HUDEP-2 (cell line): ENCODE measurements at regions not wholly inside any gene's neighbourhood (a gene's known extent, or its start where the extent isn't known, plus 50 kb on each side); places are given as distances from the start of the nearest gene placed in this dataset.

Source experiments
- DNase-seq, 76 experiments: peaks; one replicate each; lab custom pipeline; 2025; ENCODE audit not compliant: unreplicated experiment in 76 of 76; lab: John Stamatoyannopoulos, UW

DNA sequence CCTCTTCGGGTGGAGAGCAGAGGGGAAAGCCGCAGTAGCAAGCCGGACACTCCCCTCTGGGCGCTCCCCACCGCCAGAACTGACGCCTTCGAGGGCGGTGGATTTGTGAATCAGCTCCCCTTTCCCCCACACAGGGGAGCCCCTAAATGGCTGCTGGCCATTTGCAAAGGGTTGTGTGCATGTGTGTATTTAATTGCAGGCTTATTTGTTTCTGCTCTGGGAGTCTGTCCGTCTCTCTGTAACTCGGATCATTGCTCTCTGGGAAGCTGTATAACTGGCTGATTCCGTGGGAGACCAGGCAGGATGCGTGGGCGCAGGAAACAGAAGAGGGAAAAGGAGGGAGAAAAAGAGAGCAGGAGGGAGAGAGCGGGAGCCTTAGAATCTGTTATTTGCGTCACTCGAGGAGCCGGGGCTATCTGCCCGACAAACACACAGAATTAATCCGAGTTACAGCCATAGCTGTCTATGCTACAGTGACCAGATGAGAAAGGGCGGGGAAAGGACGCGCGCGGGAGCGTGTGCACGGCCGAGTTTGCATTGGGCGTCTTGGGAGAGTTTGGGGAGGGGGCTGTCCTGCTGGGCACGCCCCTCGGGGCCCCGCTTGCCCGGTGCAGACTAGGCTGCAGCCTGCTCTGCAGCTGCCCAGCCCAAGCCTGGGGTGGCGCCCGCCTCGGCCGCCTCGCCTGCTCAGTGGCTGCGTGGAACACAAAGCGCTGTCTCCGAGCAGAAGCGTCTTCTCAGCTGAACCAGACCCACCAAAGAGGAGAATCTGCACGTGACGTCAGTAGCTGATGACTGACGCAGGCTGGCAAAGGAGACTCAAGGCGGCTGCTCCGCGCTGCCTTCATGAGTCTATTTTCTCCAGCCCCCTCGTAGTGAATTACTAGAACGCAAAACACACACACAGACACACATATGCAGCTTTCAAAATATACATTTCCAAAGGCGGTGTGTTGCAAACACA is 105.3 kb upstream of the HSD17B12 start:
- peak in 1 of 76 experiments; percentile 14 for DNase-seq

DNA sequence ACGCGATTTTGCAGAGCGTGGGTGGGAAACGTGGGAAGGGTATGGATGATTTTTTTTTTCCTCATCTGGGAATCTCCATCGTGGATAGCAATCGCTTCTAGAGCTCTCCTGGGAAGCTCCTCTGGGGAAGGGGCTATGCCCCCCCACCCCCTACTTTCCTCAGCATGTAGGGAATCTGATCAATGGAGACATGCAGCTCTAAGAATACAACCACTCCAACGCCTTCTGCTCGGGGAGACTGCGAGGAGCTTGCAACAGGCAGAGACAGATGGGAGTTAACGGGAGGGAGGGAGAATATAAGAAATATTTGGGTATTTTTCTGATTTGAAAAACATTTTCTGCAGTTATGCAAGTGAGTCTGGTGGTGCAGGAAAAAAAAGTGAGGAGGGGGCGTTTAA is 104.6 kb upstream of the HSD17B12 start:
- no peak for DNase-seq

DNA sequence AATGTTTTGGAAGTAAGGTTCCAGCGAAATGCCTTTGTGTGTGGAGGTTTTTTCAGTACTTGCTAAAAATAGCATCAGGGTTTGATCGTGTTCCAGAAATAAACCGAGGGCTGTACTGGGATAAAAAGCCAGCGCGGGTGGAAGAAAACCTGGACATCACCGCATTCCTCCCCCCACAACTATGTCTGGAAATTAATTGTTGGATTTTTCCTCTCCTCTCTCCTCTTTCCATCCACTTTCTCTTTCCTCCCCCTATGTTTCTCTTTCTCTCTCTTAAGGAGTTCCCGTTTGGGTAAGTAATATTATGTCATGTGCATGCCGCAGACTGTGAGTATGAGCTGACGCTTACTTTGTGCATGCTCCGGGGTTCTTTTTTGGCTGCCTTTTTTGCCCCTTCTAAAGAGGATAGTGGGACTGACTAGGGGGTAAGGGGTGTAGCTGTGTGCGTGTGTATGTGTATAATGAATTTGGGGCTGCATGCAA is 104.2 kb upstream of the HSD17B12 start:
- no peak for DNase-seq

DNA sequence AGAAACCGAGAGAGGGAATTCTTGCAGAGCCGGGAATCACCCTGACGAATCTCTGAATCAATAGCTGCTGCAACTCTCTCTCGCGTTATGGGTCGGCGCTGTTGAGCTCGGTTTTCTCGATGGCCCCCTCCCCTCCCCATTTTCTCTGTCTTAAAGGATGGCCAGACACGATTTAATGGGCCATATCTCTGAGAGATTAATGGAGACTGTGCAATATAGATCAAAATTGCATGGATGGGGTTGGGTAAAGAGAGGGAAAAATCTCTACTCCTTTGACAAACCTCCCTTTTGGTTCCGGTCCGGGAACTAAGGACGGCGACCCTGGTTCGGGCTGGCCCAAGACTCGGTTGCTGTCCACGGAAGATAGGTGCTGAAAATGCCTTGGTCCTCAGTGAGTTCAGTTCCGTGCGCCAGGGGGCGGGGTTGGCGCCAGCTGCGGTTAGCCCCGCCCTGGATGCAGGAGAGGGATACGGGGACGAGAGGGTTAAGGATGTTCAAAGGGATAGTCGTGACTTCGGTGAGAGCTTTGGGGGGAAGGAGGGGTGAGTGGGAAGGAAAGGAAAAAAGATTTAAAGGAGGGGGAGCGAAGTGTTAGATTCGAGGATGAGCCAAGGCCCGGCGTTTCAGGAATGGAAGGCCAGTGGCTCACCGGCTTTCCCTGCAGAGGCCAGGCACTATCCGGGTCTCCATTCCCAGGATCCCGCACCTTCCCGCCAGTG is 103.6 kb upstream of the HSD17B12 start:
- peak in 57 of 76 experiments; percentile 10 to 72 (median 46) for DNase-seq

DNA sequence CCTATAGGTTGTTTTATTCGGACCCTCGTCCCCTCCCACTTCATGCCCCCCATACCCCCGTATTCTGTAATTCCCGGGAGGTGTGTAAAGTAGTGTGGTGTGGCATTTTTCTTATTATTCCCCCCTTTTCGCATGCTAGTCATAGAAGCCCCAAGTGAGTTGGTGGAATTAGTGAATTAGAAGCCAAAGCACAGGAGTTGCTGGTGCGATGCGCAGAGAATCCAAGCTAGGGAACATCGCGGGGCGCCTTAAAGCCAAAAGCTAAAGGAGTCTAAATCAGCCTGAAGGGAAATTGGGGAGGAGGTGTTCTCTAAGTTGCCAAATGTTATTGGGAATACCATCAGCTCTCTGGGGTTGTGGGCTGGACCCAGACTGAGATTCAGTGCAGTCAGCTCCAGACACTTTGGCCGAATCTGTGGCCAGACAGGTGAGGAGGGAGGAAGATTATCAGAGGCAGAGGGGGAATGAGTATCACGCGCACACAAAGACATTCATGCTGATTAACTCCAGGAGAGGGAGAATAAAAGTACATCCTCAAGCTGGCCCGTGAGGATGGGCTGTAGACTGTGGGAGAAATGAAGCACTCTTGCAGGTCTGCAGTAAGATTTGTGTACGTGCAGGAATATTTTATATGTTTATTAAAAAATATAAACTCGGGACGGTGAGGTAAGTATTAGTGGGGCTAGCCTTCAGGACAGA is 102.8 kb upstream of the HSD17B12 start:
- DNase-seq = no peak

DNA sequence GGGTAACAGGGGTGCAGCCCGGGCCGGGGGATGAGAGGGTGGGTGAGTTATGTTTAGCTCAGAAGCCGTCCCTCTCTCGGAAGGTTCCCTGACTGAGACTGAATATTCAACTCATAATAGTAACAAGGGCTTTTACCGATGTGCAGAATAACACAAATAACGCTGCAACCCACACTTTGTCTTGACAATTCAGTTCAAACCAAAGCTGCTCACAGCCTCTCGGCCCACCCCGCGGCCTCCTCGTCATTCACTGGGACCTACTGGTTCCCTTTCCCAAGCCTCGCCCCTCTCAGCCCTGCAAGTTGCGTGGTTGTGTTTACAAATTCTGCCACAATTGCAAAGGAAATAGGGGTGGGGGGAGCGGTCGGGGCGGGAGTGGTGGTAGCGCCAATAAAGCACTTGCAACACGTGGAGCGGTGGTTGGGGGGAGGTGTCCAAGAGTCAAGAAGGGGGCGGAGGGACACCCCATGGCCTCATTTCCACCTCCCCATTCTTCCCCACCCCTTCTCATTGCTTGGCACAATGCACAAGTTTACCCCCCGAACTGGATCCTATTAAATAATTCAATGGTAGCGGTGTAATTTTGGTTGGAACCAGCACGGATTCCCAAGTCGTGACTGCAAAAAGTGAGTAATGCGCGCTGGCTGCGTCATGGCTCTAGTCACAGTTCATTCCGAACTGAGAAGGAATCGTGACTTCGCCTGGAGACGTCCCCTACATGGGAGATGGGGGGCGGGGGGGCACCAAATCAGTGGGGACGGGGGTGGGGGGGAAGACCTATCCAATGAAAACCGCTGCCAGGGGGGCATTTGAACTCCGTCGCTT is 102.0 kb upstream of the HSD17B12 start:
- DNase-seq = no peak

DNA sequence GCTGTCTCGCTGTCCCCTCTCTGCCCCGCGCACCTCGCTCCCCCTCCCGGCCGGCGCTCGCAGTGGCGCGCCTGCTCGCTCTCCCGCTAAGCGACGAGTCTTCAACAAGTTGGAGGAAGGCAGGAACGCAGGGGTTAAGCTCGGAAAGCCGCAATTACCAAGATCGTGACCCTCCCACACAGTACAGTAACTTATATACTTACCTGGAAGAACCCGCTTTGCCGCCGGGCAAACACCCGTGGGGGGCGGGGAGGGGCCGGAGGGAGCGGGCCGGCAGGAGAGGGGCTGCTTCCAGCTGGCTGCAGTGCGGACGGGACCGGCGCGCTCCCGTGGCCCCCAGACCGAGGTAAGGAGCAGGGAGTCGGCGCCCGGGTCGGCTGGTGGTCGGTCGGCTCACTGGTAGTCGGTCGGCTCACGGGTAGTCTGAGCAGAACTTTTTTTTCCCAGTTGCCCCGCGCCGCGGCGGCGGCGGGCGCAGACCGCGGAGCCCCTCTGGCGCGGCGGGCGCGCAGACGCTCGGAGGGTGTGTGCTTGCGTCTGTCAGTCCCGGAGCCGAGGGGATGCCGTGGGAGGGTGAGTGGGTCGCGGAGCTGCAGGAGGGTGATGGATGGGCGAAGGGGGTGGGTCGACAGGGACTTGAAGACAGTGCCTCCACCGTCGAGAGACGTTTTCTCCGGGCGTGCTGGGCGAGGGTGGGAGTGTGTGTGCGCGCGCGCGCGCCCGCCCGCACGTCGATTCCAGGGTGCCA is 101.2 kb upstream of the HSD17B12 start:
- DNase-seq = peak in 33 of 76 experiments; percentile 5 to 44 (median 24)

DNA sequence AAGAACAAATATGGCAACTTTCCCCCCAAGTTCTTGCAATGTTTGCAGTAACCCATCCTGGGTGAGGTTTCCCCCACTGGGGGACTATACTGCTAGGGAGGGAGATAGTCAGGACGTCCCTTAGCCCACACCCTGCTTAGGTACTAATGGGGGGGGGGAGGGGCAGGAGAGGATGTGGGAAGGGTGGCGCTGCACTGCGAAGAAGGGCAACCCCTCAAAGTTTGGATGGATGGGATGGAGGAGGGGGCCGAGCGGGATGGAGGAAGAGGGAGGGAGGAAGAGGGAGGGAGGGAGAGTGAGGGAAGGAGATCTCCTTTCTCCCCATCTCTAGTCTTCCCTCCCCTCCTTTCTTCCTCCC is 100.6 kb upstream of the HSD17B12 start:
- DNase-seq = no peak

DNA sequence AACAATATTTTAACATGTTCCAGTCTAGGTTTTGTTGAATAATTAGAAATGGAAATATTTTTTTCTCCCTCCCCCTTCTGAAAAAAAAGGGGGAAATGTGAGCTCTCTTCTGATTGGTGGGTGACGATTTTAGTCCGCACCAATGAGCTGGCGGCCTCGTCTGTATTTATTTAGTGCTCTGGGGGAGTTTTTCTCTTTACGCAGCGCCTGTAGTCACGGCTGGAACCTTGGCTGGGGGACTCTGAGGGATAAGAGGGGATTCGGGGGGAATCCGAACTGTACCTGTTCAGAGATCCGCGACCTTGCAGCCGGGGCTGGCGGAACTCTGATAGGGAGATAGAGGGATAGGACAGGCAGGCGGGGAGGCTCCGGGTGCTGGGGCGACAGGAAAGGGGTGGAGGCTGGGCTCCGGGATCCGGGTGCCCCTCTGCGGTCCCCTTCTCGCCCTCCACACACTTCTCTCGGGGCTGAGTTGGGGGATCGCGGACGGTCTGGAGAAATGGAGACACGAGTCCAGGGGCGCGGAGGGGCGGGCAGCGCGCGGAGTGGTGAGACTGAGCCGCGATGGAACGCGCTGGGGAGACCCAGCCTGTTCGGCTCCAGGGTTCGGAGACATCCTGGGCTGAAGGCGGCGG is 99.7 kb upstream of the HSD17B12 start:
- peak in 5 of 76 experiments; percentile 2 to 28 (median 15) for DNase-seq

DNA sequence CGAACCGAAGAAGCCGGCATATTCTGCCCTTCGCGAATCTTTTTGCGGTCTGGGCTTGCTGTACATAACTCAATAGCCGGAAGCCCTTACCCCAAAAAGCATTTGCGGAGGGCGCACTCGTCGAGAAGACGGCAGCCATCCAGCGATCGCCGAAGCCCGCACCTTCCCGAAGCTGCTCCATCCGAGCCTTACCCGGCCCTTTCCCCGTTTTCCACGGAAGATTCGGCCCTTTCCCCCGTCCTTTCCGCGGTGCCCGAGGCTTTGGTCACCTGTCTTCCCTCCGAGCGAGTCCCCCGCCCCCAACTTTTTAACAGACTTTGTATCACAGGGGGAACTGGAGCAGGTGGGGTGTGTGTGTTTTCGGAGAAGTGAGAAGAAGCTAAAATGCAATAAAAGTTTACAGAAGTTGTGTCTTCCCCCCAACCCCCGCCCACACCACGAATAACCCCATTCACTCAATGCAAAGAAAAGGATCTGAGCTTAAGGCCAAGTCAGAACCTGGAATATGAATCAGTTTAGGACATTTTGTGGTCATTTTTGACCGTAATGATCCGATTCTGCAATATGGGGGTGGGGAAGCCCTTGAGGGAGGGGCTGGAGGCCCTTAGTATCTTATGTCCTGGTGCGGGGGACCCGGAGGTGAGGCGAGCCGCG is 99.0 kb upstream of the HSD17B12 start:
- no peak for DNase-seq

DNA sequence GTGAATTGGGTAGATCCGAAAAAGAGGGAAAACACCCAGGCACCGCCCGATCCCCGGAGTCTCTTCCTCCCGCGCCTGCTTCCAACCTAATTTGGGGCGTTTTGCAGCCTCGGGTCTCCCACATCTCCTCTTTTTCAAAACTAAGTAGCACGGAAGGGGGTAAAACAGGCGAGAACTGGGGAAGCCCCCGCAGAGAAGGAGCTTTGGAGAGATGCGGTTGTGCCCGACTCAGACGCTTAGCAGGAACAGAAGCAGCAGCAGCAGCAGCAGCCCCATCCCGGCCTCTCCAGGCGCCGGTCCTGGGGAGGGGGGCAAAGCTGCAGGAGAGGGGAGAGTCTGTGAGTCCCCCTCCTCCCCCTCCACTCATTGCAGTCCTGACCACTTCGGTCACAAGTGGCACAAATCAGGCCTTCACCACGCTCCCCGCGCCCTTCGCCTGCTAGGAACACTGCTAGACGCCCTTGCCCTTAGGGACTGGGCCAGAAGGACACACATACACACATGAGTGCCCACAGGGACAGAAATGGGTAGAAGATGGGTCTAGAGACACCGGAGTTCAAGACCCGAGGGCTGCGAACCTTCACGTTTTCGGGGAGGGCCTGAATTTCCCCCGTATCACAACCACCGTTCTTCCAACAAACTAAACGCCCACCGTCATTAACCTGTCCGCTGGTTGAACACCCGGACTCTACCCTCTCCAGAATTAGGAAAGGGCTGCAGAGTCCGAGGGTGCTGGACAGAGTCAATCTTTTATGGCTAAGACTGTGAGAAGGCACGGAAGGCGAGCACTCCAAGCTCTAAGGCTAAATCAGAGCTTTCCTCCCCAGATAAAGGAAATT is 98.3 kb upstream of the HSD17B12 start:
- no peak for DNase-seq

DNA sequence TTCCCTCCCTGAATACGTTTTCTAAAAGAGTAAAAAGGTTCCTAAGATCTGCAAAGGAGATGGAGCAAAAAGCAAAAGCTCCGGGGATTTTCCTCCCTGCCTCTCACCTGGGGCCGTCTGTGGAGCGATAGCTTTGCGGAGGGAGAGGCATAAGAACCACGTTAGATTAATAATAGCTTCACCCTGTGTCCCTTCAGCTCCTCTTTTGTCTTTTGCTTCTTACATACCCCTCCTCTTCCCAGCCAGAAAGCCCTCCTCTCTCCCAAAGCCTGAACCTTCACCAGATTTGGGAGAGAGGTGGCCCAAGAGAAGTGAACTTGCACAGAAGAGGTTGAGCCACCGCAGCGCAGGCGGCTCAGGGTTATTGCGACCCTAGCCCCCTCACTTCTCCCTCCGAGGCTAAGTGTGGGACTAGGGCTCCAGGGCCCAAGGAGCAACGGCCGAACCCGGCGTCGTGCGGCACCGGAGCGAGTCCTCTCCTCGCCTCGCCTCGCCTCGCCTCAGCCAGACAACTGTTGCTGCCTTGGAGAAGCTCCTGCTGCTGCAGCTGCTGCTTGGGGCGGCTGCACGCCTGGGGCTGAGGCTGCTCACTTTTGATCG is 97.6 kb upstream of the HSD17B12 start:
- no peak for DNase-seq

DNA sequence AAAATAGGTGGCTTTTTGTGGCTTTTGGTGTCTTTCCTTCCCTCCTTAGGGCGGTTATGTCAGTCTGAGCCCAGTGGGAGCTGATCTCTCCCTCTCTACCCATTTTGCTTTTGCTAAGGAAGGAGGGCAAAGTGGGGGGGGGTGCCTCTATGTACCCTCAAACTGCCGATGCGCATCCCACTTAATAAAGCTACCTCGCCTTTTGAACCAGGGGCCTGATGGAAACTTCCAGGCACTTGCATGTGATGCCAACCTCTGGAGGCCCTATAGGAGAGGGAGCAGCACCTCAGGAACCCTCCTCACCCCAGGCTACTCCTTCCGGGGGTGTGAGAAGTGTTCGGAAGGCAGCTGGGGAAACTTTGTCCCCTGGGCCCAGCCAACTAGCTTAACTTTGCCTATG is 97.0 kb upstream of the HSD17B12 start:
- DNase-seq = no peak

DNA sequence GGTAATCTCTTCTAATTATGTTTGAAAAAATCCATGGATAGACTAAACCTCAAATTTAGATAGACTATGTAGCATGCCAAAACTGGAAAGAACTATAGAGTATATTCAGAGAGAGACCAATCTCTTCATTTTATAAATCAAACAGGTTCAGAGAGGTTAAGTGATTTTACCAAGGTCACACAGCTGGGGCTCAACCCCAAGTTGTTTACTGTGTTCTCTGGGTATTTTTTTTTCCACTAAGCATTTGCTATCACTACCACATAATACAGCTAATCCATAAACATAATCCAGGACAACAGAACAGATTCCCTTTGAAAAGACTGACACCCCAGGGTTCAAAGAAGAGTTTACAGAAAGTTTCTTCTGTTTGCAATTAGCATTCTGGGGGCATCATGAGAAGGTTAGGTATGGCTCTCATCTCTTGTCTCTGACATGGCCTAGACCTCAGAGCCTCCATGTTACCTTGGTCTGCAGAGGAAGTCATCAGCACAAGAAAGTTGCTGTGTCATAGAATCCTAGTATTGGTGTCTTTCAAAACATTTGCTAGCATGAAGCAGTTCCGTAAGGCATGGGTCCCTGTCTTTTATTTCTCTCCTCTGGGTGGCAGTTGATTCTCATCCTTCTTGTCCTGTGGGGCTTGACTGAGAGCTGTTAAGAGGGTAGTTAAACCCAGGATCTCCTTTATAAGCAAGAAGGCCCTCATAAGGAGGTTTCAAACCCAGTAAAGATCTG is 94.5 kb upstream of the HSD17B12 start:
- DNase-seq = peak in 4 of 76 experiments; percentile 12 to 25 (median 16)

DNA sequence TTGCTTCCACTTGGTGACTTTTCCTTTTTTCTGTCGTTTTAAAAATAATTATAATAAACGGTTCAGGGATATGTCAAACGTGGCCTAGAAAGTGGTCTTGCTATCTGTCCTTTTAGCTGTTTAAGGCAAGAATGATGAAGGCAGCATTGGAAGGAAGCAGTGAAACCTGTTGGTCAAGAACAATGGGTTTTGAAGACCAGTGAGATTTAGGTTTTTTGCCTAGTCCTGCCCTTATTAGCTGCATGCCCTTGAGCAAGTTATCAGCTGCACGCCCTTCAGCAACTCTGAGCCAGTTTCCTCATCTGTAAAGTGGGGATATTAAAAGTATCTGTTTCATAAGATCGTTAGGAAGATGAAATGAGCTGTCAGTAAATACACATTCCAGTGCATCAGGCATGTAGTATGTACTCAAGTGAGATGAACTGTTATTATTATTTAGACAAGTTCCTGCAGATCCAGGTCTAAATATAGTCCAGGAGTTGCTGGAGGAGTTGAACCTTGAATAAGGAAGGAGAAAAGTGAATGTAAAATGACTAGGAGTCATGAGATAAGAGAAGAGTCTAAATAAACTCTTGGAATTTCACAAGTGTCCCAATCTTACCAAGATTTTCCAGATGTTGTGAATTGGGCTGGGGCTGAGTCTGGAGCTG is 90.8 kb upstream of the HSD17B12 start:
- DNase-seq = no peak

DNA sequence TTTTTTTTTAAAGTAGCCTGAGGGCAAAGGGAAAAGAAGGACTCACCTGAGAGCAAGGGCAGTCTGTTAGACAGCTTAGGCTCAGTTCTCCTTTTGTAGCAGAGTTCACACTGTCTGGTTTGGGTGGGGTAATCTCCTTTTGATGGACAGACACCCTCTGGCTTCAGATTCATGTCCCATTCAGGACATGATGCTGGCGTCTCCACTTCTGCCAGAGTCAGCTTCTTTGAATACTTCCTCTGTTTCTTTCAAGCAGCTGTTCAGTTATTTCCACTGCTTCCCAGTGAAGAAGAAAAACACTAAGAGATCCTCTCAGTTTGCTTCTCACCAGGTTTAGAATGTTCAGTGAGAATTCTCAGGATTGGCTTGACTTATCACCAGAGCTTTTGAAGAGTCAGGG is 79.0 kb upstream of the HSD17B12 start:
- no peak for DNase-seq
